ENCODE measurements at regions not wholly inside any gene's neighbourhood (a gene's known extent, or its start where the extent isn't known, plus 50 kb on each side); places are given as distances from the start of the nearest gene placed in this dataset.

- no peak overlapping the region for H3K4me3 ChIP-seq (ENCODE audit: low read length in 2 of 2)
- Mint-ChIP-seq H3K9me3 (peaks cover 0 to 1% (median 0%) of the 10 kb centered on the region in 8 donors), H3K27ac (no peak overlapping the region), H3K27me3 (no peaks in the 10 kb centered on the region), H3K4me3 (no peak overlapping the region), H3K4me1 (peaks cover 0 to 2% (median 0%) of the 10 kb centered on the region in 4 donors), H3K36me3 (no peaks in the 10 kb centered on the region)
- ChIA-PET POLR2A (ENCODE audit: partially characterized antibody) (no interaction called here), CTCF (ENCODE audit: partially characterized antibody) (no interaction called here)
- no peaks in the 10 kb centered on the region for H3K9me3 ChIP-seq (ENCODE audit: control insufficient read depth in 1 of 2, low read length in 2 of 2)
- no peaks in the 10 kb centered on the region for H3K4me1 ChIP-seq (ENCODE audit: insufficient read depth, low read length)
- intact Hi-C loops (cut with micrococcal nuclease), result no loop called here
- DNase-seq, result no peak
- H3K27ac ChIP-seq (ENCODE audit: low read depth, low read length), result no peak overlapping the region
- H3K36me3 ChIP-seq (ENCODE audit: insufficient read depth, low read length), result no peaks in the 10 kb centered on the region
- H3K27me3 ChIP-seq (ENCODE audit: insufficient read depth, low read length), result no peaks in the 10 kb centered on the region
These were observed 187.0 kb downstream of the MID1IP1 start for GRCh38 chrX:38988301-38988700.

GRCh38 chrX:38989076-38989475, 187.8 kb downstream of the MID1IP1 start:
- ChIA-PET POLR2A (ENCODE audit: partially characterized antibody) (no interaction called here), CTCF (ENCODE audit: partially characterized antibody) (no interaction called here)
- Mint-ChIP-seq H3K36me3 (no peaks in the 10 kb centered on the region), H3K9me3 (peaks cover 0 to 1% (median 0%) of the 10 kb centered on the region in 8 donors), H3K27me3 (no peaks in the 10 kb centered on the region), H3K4me3 (no peak overlapping the region), H3K27ac (no peak overlapping the region), H3K4me1 (peaks cover 0 to 2% (median 0%) of the 10 kb centered on the region in 4 donors)
- Histone ChIP-seq H3K4me1 (ENCODE audit: insufficient read depth, low read length) (no peaks in the 10 kb centered on the region), H3K27me3 (ENCODE audit: insufficient read depth, low read length) (no peaks in the 10 kb centered on the region), H3K9me3 (ENCODE audit: control insufficient read depth in 1 of 2, low read length in 2 of 2) (no peaks in the 10 kb centered on the region), H3K27ac (ENCODE audit: low read depth, low read length) (no peak overlapping the region), H3K4me3 (ENCODE audit: low read length in 2 of 2) (no peak overlapping the region), H3K36me3 (ENCODE audit: insufficient read depth, low read length) (no peaks in the 10 kb centered on the region)
- DNase-seq, result no peak
- intact Hi-C loops (cut with micrococcal nuclease), result no loop called here

GRCh38 chrX:38991656-38992440, 190.6 kb downstream of the MID1IP1 start:
- Histone ChIP-seq H3K4me3 (ENCODE audit: low read length in 2 of 2) (no peak overlapping the region), H3K27ac (ENCODE audit: low read depth, low read length) (no peak overlapping the region), H3K4me1 (ENCODE audit: insufficient read depth, low read length) (no peaks in the 10 kb centered on the region), H3K27me3 (ENCODE audit: insufficient read depth, low read length) (no peaks in the 10 kb centered on the region), H3K9me3 (ENCODE audit: control insufficient read depth in 1 of 2, low read length in 2 of 2) (no peaks in the 10 kb centered on the region), H3K36me3 (ENCODE audit: insufficient read depth, low read length) (no peaks in the 10 kb centered on the region)
- CTCF ChIA-PET (ENCODE audit: partially characterized antibody), result interaction anchor here (1.1 kb wide), 1 partner anchor 228 kb away, joined by 3 read pairs; no protein-coding TSS in a partner anchor
- Mint-ChIP-seq H3K36me3 (no peaks in the 10 kb centered on the region), H3K4me1 (no peaks in the 10 kb centered on the region), H3K9me3 (peaks cover 0 to 1% (median 0%) of the 10 kb centered on the region in 8 donors), H3K27ac (no peak overlapping the region), H3K27me3 (no peaks in the 10 kb centered on the region), H3K4me3 (no peak overlapping the region)
- no peak for DNase-seq
- POLR2A ChIA-PET (ENCODE audit: partially characterized antibody), result no interaction called here
- intact Hi-C loops (cut with micrococcal nuclease), result no loop called here

GRCh38 chrX:38992441-38993096, 191.3 kb downstream of the MID1IP1 start:
- intact Hi-C loops (cut with micrococcal nuclease), result no loop called here
- no peaks in the 10 kb centered on the region for H3K36me3 Mint-ChIP-seq
- POLR2A ChIA-PET (ENCODE audit: partially characterized antibody), result no interaction called here
- H3K4me3 Mint-ChIP-seq, result no peak overlapping the region
- no peak for DNase-seq
- CTCF ChIA-PET (ENCODE audit: partially characterized antibody), result no interaction called here
- Histone ChIP-seq H3K27me3 (ENCODE audit: insufficient read depth, low read length) (no peaks in the 10 kb centered on the region), H3K4me1 (ENCODE audit: insufficient read depth, low read length) (no peaks in the 10 kb centered on the region), H3K4me3 (ENCODE audit: low read length in 2 of 2) (no peak overlapping the region), H3K9me3 (ENCODE audit: control insufficient read depth in 1 of 2, low read length in 2 of 2) (no peaks in the 10 kb centered on the region), H3K27ac (ENCODE audit: low read depth, low read length) (no peak overlapping the region), H3K36me3 (ENCODE audit: insufficient read depth, low read length) (no peaks in the 10 kb centered on the region)
- H3K27me3 Mint-ChIP-seq, result no peaks in the 10 kb centered on the region
- peaks cover 0 to 1% (median 0%) of the 10 kb centered on the region in 8 donors for H3K9me3 Mint-ChIP-seq
- H3K27ac Mint-ChIP-seq, result no peak overlapping the region
- no peaks in the 10 kb centered on the region for H3K4me1 Mint-ChIP-seq

- Mint-ChIP-seq H3K4me3 (no peak overlapping the region), H3K27me3 (no peaks in the 10 kb centered on the region), H3K4me1 (no peaks in the 10 kb centered on the region), H3K36me3 (no peaks in the 10 kb centered on the region), H3K9me3 (peaks cover 0 to 1% (median 0%) of the 10 kb centered on the region in 8 donors), H3K27ac (no peak overlapping the region)
- intact Hi-C loops (cut with micrococcal nuclease), result no loop called here
- no peaks in the 10 kb centered on the region for H3K36me3 ChIP-seq (ENCODE audit: insufficient read depth, low read length)
- no peaks in the 10 kb centered on the region for H3K9me3 ChIP-seq (ENCODE audit: control insufficient read depth in 1 of 2, low read length in 2 of 2)
- no peaks in the 10 kb centered on the region for H3K4me1 ChIP-seq (ENCODE audit: insufficient read depth, low read length)
- CTCF ChIA-PET (ENCODE audit: partially characterized antibody), result interaction anchor here (0.9 to 1.0 kb wide), 2 partner anchors 222 to 237 kb away, joined by 3 read pairs; no protein-coding TSS in a partner anchor
- DNase-seq, result no peak
- no peak overlapping the region for H3K27ac ChIP-seq (ENCODE audit: low read depth, low read length)
- no peak overlapping the region for H3K4me3 ChIP-seq (ENCODE audit: low read length in 2 of 2)
- no peaks in the 10 kb centered on the region for H3K27me3 ChIP-seq (ENCODE audit: insufficient read depth, low read length)
- POLR2A ChIA-PET (ENCODE audit: partially characterized antibody), result no interaction called here
These were observed 192.2 kb downstream of the MID1IP1 start for GRCh38 chrX:38993500-38993899.

GRCh38 chrX:38999099-38999498, 197.8 kb downstream of the MID1IP1 start:
- Histone ChIP-seq H3K9me3 (ENCODE audit: control insufficient read depth in 1 of 2, low read length in 2 of 2) (no peaks in the 10 kb centered on the region), H3K27me3 (ENCODE audit: insufficient read depth, low read length) (no peaks in the 10 kb centered on the region), H3K4me3 (ENCODE audit: low read length in 2 of 2) (no peak overlapping the region), H3K36me3 (ENCODE audit: insufficient read depth, low read length) (no peaks in the 10 kb centered on the region), H3K27ac (ENCODE audit: low read depth, low read length) (no peak overlapping the region), H3K4me1 (ENCODE audit: insufficient read depth, low read length) (no peaks in the 10 kb centered on the region)
- H3K36me3 Mint-ChIP-seq, result no peaks in the 10 kb centered on the region
- H3K9me3 Mint-ChIP-seq, result no peaks in the 10 kb centered on the region
- no peak overlapping the region for H3K27ac Mint-ChIP-seq
- H3K4me3 Mint-ChIP-seq, result no peak overlapping the region
- DNase-seq, result no peak
- no peaks in the 10 kb centered on the region for H3K27me3 Mint-ChIP-seq
- intact Hi-C loops (cut with micrococcal nuclease), result no loop called here
- ChIA-PET CTCF (ENCODE audit: partially characterized antibody) (no interaction called here), POLR2A (ENCODE audit: partially characterized antibody) (no interaction called here)
- no peaks in the 10 kb centered on the region for H3K4me1 Mint-ChIP-seq

- Mint-ChIP-seq H3K36me3 (no peaks in the 10 kb centered on the region), H3K4me3 (no peak overlapping the region), H3K9me3 (peaks cover 0 to 2% (median 0%) of the 10 kb centered on the region in 8 donors), H3K27ac (no peak overlapping the region), H3K27me3 (no peaks in the 10 kb centered on the region), H3K4me1 (no peaks in the 10 kb centered on the region)
- DNase-seq, result no peak
- ChIA-PET CTCF (ENCODE audit: partially characterized antibody) (no interaction called here), POLR2A (ENCODE audit: partially characterized antibody) (no interaction called here)
- H3K27ac ChIP-seq (ENCODE audit: low read depth, low read length), result no peak overlapping the region
- no peaks in the 10 kb centered on the region for H3K27me3 ChIP-seq (ENCODE audit: insufficient read depth, low read length)
- H3K9me3 ChIP-seq (ENCODE audit: control insufficient read depth in 1 of 2, low read length in 2 of 2), result no peaks in the 10 kb centered on the region
- no peak overlapping the region for H3K4me3 ChIP-seq (ENCODE audit: low read length in 2 of 2)
- no peaks in the 10 kb centered on the region for H3K4me1 ChIP-seq (ENCODE audit: insufficient read depth, low read length)
- intact Hi-C loops (cut with micrococcal nuclease), result no loop called here
- no peaks in the 10 kb centered on the region for H3K36me3 ChIP-seq (ENCODE audit: insufficient read depth, low read length)
These were observed 198.9 kb downstream of the MID1IP1 start for GRCh38 chrX:38999967-39000745.

Data from CD4-positive, alpha-beta memory T cell (primary cell).